Esophagus squamous epithelium (tissue), 4 donors: ENCODE measurements at regions not wholly inside any gene's neighbourhood (a gene's known extent, or its start where the extent isn't known, plus 50 kb on each side); places are given as distances from the start of the nearest gene placed in this dataset.

Source experiments
- POLR2A ChIP-seq, 4 donors: fragments of 450-650 bp; IDR thresholded peaks; one replicate each; pipeline ENCODE4 v1.6.1; 2017; ENCODE audit warnings: antibody characterized with exemption in 4 of 4, mild to moderate bottlenecking in 4 of 4, moderate library complexity in 3 of 4
- TF ChIP-seq, protein P1 (sequence below), 6 experiments: fragments of 450-650 bp in 4 of 6; fragments of 200-600 bp in 2 of 6; sonication (generic) in 2 of 6; IDR thresholded peaks; one replicate each; pipeline ENCODE4 v1.5.1; 2016 to 2019; ENCODE audit warnings: antibody characterized with exemption in 6 of 6, mild to moderate bottlenecking in 4 of 6, moderate library complexity in 4 of 6

DNA sequence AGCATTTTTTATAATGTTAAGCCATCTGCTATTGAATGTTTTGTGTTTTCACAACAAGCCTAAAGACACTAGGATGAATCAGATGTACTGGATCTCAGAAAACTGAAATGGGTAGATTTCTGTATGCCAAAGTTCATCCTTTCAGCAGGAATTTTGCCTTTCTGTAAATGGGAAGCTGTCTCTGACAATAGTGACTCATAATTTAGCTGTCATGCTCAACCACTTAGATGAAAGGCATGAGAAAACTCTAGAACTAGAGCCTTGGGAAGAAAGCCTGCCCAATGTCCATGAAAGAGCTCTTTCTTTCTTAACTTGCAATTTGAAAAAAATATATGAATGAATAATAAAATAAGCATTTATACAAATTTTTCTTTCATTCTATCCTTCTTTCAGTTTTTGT lies 616.0 kb upstream of the EDIL3 start:
- TF ChIP-seq, protein P1, sequence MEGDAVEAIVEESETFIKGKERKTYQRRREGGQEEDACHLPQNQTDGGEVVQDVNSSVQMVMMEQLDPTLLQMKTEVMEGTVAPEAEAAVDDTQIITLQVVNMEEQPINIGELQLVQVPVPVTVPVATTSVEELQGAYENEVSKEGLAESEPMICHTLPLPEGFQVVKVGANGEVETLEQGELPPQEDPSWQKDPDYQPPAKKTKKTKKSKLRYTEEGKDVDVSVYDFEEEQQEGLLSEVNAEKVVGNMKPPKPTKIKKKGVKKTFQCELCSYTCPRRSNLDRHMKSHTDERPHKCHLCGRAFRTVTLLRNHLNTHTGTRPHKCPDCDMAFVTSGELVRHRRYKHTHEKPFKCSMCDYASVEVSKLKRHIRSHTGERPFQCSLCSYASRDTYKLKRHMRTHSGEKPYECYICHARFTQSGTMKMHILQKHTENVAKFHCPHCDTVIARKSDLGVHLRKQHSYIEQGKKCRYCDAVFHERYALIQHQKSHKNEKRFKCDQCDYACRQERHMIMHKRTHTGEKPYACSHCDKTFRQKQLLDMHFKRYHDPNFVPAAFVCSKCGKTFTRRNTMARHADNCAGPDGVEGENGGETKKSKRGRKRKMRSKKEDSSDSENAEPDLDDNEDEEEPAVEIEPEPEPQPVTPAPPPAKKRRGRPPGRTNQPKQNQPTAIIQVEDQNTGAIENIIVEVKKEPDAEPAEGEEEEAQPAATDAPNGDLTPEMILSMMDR (IDR thresholded peaks at IDR 0.05), result no peak
- no peak for TF ChIP-seq POLR2A (IDR thresholded peaks at IDR 0.05)
